SIG-M5 treated with dmso at 0.1 percent for 504 hours (cell line): ENCODE measurements at regions not wholly inside any gene's neighbourhood (a gene's known extent, or its start where the extent isn't known, plus 50 kb on each side); places are given as distances from the start of the nearest gene placed in this dataset.

Experiments
- DNase-seq: peaks from one replicate; lab custom pipeline; 2025; ENCODE audit not compliant: unreplicated experiment; lab: John Stamatoyannopoulos, UW

DNA sequence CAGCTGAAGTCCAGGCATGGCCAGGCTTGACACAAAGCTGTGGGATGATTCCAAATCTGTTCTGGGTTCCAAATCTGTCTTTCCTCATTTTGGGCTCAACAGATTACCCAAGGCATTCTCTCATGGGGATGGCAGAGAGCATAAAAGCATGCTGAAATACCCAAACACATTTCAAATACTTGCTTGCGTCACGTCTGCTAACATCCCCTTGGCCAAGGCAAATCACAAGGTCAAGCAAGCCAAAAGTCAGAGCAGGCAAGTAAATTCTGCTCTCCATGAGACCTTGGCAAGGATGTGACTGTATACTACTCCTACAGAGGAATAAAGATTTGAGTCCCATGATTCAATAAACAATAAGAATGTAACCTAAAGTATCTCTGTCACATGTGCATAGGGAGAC, 306.7 kb downstream of the EPB41L4A start:
- no peak for DNase-seq

DNA sequence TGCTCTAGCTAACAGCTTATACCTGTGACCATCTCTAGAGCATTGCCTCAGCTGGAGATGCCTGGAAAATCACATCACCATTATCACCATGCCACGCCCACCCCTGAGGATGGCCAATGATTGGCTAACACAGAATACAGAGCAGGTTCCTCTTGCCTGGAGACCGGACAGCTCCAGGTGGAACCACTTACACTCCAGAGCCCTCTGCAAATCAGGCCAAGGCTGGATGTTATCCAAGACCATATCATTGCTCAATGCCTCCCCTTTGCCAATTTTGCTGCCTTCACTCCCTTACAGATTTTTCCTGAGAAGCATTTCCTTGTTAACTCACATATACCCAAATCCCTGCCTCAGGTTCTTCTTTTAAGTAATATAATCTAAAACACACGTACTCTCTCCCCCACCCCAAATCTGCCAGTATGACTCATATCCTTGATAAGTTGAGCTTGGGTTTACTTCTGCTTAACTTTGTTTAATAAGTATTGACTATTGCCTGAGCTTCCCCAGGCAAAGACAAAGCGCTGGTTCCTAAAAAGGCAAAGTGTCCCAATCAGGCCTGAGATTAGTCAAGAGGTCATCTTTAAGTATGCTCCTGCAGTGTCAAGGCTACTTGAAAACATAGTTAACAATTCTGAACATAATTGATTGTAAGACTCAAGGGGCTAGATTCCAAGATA, 309.6 kb downstream of the EPB41L4A start:
- peak; percentile 78 for DNase-seq

DNA sequence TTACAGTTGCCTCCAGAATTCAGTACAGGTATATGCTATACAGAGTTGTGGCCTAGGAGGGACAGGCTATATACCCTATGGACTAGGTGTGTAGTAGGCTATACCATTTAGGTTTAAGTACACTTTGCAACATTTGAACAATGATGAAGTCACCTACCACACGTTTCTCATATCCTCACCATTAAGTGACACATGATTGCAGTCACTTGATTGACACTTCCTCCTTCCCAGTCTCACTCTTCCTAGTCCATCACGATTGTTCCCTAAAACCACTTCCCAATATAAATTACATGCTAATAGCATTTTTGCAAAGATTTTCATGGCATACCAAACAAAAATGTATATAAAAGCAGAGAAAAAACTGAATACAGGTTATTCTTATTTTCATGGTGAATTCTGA, 312.2 kb downstream of the EPB41L4A start:
- no peak for DNase-seq

DNA sequence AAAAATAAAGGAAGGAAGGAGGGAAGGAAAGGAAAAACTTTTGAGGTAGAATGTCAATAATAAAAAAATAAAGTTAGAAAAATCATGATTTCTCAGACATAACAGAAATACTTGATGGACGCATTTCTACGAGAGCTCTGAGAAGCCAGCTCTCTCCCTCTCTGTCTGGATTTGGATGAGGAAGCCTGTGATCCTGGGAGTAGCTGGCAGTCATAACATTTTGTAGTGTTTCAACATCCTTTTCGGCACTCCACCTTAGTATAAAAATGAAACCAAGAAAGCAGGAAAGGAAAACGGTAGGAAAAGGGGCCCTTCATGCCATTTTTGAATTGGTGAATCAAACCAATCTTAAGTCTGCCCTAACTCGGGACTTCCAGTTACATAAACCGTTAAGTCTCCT, 321.3 kb downstream of the EPB41L4A start:
- DNase-seq, result no peak

DNA sequence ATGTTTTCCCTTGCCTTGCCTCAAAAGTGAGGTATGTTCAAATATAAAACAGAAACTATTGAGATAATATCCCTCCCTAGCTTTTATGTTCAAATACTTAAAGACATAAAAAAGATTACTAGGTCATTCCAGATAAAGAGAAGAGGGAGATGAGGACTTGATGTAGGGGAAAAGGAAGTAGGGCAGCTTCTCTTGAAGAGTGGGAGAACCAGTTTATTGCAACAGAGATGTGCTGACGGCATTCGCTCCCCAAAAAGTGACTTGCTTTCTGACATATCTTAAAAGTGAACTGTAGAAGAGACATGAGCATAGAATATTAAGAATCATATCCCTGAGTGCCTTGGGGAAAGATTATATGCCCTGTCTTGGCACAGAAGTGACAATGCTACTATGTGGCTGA, 330.2 kb upstream of the NREP start:
- no peak for DNase-seq

DNA sequence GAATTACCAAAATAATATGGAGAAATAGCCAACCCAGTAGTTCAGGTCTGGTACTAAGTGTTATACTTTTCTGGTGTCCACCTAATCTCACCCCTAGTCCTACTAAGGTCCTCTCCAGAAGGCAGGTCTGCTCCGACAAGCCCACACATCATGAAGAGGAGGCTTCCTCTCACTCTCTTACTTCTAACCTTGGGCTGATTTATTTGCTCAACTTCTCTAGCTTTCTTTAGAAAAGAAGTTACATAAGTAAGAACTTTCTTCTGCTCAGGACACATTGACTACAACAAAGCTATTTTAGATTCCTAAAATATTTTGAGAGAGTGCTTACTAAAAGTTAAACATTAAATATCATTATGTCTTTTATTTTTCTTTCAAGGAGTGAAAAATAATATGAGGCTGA, 329.7 kb upstream of the NREP start:
- DNase-seq, result no peak

DNA sequence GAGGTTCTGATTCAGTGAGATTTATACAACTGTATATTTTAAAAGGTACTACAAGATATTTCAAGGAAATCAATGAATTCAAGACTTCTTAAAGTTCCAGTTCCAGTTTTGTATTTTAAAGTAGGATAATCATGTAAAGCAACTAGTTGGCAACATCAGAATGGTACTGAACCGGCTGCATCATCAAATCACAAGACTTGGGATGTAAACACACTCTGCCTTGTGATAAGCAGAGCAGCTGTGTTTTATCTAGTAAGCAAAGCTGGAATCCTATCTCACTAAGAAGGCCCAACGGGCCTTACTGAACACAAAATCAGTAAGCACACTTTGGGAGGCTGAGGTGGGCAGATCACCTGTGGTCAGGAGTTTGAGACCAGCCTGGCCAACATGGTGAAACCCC, 327.2 kb upstream of the NREP start:
- DNase-seq, result no peak

DNA sequence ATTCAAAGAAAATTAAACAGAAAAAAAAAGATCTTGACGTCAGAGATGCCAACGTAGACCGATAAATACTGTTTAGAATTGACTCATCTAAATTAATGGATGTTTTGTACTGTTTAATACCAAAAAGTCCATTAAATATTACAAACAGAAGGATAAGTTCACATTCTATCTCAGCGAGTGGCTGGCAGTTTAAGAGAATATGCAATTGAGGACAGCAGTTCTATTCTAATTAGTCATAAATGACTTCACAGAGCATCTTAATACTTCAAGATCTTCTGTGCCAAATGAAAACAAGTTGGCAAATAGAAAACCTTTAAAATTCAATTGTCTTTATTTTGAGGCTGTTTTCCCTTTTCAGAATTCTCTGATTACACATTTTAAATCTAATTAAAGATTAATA, 326.6 kb upstream of the NREP start:
- DNase-seq, result no peak

DNA sequence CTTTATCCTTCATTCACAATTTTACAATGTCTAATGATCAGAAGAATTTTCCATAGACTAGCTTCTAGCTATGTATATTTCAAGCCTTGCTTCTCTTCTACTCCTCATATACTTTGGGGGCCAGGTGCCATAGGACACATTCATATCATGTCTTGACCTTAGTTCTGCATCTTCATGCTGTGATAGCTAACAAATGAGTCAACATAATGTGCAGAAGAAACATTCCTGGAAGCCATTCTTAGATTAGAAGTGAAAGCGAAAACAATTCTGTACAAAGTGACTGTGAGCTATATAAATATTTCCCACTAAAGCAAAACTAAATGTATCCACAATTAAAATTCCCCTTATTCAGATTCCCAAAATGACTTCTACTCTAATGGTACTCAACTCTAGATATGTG, 320.2 kb upstream of the NREP start:
- no peak for DNase-seq

DNA sequence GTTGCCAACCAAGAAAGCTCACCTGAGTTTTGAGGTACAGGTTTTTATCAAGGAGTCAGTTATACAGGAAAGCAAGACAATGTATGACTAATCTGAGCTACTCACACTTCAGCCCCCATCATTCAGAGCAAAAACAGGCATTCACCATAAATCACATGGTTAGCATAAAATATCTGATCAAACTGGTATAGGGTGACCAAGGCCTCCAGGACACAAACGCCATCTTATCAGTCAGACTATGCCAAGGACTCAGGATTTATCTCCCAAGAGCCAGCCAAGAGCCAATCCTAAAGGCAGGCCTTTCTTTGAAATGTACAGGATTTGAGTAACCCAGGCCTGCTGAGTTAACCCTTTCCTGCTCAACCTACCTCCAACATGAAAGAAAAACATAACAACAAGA, 313.0 kb upstream of the NREP start:
- no peak for DNase-seq

DNA sequence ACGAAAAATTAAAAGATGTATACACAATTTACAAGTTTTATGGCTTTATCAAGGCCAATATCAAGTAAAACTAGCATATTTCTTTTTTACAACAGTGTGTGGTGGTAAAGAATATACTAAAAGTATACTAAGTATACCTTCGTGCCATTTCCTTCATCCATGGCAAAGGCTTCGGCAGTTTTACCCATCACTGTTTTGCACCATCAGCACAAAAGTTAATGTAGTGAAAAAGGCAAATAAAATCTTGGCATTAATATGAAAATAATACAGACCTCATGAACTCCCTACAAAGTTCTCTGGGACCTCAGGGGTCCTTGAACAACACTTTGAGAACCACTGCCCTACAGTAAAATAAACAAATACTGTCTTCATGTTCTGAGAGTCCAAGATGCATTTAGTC, 312.3 kb upstream of the NREP start:
- DNase-seq, result no peak

DNA sequence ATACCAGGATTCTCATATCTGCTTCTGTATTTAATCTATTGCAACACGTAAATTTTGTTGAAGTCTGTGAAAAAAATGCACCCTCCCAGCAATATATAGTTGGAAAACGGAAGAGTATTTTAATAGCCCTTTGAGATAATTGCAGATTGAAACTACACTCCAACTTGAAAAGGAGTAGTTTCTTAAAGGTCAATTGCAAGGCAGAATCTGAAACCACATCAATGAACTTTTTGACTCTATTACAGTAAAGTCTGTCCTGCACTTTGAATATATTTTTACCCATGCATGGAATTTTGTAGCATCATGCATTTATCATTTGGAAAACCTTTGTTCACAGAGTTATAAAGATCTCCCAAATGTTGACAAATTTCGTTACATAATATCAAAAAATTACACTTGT, 311.6 kb upstream of the NREP start:
- DNase-seq, result no peak

DNA sequence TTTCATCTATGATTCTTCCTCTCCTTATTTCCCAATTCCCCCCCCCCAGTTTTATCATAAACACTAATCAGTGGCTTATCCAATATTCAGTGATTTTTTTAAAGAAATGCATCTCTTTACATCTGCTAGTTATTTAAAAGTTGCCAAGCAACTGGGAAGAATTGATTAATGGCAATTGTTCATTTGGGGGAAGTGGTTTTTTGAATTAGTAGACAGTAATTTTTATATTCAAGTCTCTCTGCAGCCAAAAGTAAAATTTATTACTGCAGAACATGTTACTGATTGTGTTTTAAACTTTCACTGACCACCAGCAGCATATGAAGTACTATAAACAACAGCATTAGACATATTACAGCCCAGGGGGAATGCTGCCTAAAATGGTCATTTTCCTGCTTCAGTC, 308.8 kb upstream of the NREP start:
- no peak for DNase-seq

DNA sequence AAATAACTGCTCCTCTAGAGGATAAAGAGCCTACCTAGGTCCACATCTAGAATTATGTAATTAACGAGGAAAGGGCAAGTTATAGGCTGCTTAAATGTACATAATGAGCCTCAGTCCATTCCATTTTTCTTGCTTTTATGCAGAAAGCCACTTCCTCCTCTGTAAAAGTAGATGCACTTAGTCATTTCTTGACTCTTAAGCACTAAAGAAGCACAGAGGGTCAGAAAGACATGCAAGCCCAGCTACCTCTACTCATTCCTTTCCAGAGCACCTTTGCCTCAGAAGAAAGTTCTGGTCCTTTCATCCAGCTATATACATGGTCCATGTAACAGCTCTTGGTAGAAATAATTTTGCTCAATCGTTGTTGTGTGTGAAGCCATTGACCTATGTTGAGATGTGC, 308.0 kb upstream of the NREP start:
- no peak for DNase-seq

DNA sequence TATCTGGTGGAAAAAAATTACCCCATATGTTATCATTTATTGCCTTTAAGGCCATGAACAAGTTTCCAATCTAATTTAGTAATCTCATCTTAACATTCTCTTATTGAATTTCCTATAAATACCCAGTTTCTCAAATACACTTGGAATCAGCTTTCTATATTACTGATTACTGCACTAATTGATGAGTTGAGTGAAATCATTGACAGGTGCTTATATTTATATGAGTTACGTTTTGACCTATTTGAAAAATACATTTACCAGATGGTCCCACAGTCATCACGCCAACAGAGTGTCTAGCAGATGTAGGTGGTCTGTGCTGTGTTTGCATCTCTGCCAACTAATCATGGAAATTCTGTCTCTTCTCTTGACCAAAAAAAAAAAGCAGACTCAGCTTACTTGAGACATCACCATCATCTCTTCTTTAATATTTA, 307.3 kb upstream of the NREP start:
- DNase-seq, result no peak

DNA sequence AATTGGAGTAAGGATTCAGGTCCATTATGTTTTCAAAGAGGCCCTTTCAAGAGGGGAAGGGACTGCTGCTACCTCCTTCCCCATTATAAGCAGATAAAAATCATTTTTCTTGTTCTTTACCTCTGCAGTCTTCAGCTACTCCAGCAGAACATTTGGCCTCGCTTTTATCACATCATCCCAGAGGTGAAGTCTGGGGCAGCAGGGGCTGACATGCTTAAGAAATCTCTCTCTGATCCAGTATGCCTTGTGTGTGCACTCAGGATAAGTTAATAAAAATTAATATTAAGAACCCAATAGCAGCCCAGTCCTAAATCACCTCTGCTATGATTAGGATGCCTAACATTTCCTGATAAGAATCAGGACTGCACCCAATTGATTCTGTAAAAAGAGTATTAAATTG, 306.9 kb upstream of the NREP start:
- no peak for DNase-seq

DNA sequence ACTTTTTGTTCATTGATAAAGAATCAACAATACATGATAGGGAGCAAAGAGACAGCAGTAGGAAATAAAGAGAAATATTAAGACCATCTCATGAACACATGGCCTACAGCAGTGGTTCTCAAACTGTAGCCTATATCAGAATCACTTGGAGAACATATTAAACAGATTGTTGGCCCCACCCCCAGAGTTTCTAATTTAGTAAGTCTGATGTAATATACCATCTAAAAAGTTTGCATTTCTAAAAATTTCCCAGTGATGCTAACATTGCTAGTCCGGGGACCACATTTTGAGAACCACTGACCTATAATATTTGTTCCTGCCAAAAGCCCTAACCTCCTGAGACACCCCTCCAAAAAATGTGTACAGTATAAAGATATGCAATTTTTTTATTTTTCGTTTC, 306.2 kb upstream of the NREP start:
- no peak for DNase-seq

DNA sequence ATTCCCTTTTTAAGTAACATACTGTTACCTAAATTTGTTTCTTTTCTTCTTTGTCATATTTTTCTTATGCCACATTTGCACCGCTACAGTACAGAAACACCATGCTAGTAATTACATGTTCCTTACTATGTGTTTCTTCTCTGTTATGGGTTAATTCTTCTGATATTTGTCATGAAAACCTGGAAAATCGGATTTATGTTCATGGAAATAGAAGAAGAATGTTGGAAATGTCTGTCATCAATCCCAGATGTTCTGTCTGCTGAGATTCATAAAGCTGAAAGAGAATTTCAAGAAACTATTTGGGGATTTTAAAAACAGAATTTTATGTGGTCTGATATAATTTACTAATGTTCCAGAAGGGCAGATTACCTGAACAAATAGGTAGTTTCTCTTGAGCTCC, 305.2 kb upstream of the NREP start:
- DNase-seq, result no peak

DNA sequence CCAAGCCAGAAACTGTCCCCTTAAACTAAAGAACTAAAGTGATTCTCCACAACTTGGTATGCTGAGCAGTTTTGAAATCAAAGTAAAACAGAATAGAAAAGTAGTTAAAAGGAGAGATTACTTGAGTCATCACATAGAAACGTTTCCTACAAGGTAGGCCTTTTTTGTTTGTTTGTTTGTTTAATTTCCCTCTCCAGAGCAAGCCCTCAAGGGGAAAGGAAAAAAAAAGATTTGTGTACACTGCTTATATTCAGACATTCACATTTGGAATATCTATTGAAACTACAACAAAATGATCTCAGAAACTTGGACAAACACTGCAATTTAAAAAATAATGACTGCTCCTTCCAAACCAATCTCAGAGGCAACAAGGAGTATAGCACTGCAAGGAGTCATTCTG, 304.7 kb upstream of the NREP start:
- DNase-seq, result no peak

DNA sequence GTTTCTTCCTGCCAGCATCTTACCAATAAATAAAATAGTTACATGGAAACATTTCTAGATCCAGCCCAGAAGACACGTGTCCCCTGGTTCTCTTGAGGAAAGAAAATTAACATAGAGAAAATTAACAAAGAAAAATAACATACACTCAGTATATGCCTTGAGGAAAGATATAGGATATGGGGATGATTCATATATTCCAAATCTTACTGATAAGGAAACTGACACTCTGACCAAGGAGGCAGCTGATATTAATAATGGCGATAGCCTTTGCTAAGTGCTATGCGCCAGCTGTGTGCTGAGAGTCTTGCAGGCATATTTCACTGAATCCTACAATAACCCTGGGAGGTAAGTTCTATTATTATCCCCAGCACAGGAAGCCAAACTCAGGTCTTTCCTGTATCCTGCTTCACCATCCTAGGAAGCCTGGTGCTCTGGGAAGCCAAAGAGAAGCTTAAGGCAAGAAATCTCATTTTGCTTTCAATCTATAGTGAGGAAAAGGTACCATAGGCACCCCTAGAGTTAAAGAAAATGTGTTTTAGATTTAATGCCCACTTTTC, 302.7 kb upstream of the NREP start:
- no peak for DNase-seq

DNA sequence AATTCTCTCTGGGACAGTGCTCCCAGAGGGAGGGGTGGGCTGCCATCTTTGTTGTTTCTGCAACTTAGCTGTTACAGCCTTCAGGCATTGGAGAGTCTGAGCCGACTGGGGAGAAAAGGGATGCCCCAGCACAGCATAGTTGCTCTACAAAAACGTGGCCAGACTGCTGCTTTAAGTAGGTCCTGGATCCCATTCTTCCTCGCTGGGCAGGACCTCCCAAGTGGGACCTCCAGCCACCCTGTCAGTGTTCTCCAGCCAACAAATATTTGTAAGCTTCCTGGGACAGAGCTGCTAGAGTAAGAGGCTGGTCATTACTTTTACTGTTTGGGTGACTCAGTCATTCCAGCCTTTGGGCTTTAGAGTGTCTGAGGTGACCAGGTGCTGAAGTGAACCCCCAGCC, 292.7 kb upstream of the NREP start:
- no peak for DNase-seq

DNA sequence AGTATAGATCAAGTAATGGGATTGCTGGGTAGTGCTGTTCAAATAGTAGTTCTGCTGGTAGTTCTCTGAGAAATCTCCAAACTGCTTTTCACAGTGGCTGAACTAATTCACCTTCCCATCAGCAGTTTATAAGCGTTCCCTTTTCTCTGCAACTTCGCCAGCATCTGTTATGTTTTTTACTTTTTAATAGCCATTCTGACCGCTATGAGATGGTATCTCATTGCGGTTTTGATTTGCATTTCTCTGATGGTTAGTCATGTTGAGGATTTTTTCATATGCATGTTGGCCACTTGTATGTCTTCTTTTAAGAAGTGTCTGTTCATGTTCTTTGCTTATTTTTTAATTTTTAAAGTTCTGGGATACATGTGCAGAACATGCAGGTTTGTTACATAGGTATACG, 279.2 kb upstream of the NREP start:
- DNase-seq, result no peak

DNA sequence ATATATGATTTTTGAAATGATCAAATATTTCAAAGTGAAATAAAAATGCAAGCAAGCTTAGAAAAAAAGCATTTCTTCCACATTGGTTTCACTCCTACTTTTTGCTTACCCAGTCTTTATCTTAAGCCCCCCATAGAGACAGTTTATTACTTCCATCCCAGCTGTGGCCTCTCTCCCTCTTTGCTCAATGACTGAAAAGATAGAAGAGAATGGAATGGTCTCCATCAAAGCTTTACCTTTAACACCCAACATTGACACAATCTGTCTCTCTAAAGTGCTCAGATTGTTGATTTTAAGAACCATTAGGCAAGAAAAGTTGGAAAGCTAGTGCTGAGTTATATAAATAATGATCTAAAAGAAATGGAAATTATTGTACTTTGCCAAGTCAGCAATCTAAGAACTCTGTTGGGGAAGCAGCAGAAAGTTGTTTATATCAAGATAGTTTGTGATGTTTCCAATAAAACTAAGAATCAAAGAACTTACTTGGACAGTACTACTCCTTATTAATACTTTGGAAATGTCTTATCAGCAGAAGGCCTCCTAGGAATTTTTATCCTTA, 277.5 kb upstream of the NREP start:
- no peak for DNase-seq
